HG03575 (cell line): ENCODE measurements at regions not wholly inside any gene's neighbourhood (a gene's known extent, or its start where the extent isn't known, plus 50 kb on each side); places are given as distances from the start of the nearest gene placed in this dataset.

Source experiments
- ATAC-seq: cut with Tn5 transposase; IDR thresholded peaks from one replicate; pipeline ENCODE4 v1.9.1; 2021; ENCODE audit not compliant: unreplicated experiment, insufficient number of reproducible peaks, low FRiP score; ENCODE audit errors: extremely low read depth

DNA sequence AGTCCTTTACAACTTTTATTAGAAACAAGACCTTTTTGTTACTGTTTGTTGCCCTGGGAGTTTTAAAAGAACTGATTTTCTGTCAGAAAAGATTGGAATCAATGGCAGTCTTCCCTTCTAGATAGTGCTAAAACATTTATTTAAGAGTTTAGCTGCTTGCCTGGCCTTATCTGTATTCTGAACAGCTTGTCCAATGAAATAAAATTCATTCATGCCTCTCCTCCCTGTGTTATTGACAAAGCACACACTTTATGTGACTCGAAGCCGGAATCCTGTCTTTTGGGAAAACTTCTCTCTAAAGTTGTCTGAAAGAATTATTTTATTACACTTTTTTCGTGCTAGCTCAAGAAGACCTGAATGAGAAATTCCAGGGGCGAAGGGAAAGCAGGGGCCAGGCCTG is 992.5 kb downstream of the TYW1 start:
- no peak for ATAC-seq

DNA sequence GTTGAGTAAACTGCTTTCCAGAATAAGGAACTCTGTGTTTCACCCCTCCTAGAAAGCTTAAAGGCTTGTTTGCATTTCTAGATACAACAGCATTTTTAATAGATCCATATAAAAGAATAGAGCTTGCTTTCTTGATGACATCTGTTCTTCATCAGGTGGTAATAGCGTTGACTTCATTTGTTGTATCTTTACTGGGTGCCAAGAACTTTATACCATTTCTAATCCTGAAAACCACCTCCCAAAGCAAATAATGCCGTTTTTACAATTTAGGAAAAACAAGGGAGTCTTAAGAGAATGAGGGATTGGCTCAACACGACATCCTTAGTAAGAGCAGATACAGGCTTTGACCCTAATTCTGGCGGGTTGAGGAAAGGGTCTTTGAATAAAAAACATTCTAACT is 993.4 kb downstream of the TYW1 start:
- no peak for ATAC-seq

GRCh38 chr7:67990716-67991115 is 994.1 kb downstream of the TYW1 start:
- no peak for ATAC-seq

GRCh38 chr7:67992287-67992686 is 995.7 kb downstream of the TYW1 start:
- no peak for ATAC-seq

GRCh38 chr7:68005992-68006391 is 1009.4 kb downstream of the TYW1 start:
- no peak for ATAC-seq

- ATAC-seq = no peak
Measured at GRCh38 chr7:68006619-68007018, 1010.0 kb downstream of the TYW1 start.

- ATAC-seq = no peak
Measured at GRCh38 chr7:68009716-68010115, 1013.1 kb downstream of the TYW1 start.

- ATAC-seq = no peak
Measured at GRCh38 chr7:68014031-68014736, 1017.6 kb downstream of the TYW1 start.

GRCh38 chr7:68015122-68015977 is 1018.7 kb downstream of the TYW1 start:
- no peak for ATAC-seq

- no peak for ATAC-seq
Measured at GRCh38 chr7:68015978-68016532, 1019.4 kb downstream of the TYW1 start.

DNA sequence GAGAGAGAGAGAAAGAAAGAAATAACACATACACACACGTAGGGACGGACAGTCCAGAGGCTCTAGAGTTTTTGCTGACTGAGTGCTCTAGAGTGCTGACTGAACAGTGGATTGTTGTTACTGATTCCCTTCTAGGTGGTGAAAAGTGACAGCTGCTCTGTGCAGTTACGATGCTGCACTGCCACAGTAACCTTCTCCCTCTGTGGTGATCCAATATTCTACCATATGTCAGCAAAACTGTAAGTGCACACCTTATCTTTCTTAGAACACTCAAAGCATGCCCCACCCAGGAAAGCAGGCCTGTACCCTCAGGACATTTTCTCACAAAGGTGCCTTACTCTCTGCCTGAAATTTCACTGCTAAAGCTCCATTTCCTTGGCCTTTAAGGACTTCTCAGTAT is 1023.5 kb downstream of the TYW1 start:
- ATAC-seq = no peak

DNA sequence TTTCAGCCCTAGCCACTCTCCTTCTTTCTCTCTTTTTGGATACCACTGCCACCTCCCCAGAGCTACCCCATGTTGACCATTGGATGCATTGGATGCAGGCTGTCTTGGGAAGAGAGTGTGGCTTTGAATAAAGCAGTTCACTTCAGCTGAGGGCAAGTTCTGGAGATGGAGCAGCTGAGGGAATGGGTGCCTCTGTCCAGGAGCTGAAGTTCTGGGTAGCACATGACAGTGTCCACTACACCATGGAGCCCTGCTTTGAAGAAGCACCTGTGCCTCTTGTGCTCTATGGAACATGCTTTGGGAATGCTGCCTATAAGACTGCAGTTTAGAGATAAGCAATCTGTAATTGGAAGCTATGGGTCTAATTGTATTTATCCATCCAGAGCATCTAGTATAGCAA is 1028.7 kb downstream of the TYW1 start:
- ATAC-seq = no peak

DNA sequence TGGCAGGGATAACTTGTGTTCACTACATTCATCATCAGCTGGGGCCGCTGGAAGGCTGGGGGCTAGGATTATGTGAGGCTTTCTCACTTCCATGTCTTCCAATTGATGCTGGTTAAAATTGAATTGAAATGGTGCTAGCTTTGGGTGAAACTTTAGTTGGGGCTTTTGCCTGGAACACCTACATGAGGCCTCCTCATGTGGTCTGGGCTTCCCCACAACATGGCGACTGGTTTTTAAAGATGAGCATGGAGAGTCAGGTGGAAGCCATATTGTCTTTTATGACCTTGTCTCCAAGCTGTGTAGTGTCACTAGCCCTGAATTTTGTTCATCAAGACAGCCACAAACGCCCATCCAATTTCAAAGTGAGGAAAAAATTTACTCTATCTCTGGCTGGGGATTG is 1033.9 kb downstream of the TYW1 start:
- ATAC-seq = no peak

- ATAC-seq = no peak
Measured at GRCh38 chr7:68031180-68031943, 1034.7 kb downstream of the TYW1 start.

GRCh38 chr7:68038621-68039314 is 1042.1 kb downstream of the TYW1 start:
- ATAC-seq = no peak

- no peak for ATAC-seq
Measured at GRCh38 chr7:68041554-68041953, 1044.9 kb downstream of the TYW1 start.

- no peak for ATAC-seq
Measured at GRCh38 chr7:68043546-68043945, 1046.9 kb downstream of the TYW1 start.

- no peak for ATAC-seq
Measured at GRCh38 chr7:68050627-68051026, 1054.0 kb downstream of the TYW1 start.

- ATAC-seq = no peak
Measured at GRCh38 chr7:68058014-68058413, 1061.4 kb downstream of the TYW1 start.
